Smooth muscle cell (in vitro differentiated cells): ENCODE measurements at regions not wholly inside any gene's neighbourhood (a gene's known extent, or its start where the extent isn't known, plus 50 kb on each side); places are given as distances from the start of the nearest gene placed in this dataset.

Experiments
- DNase-seq: peaks from one replicate; lab custom pipeline; 2025; ENCODE audit not compliant: unreplicated experiment; lab: John Stamatoyannopoulos, UW
- H2AFZ ChIP-seq: fragments of 200-600 bp; sonication (generic); 2 replicates; pipeline ENCODE4 v1.6.0; 2016; ENCODE audit warnings: antibody characterized with exemption, low read depth, mild to moderate bottlenecking
- H3F3A ChIP-seq: fragments of 200-600 bp; sonication (generic); 2 replicates; pipeline ENCODE4 v1.6.0; 2017; ENCODE audit warnings: antibody characterized with exemption, low read depth
- H3K27ac ChIP-seq: fragments of 200-600 bp; sonication (generic); 2 replicates; pipeline ENCODE4 v1.5.1; 2016; ENCODE audit warnings: low read depth, mild to moderate bottlenecking
- H3K27me3 ChIP-seq: fragments of 200-600 bp; sonication (generic); 2 replicates; pipeline ENCODE4 v1.6.1; 2016; ENCODE audit warnings: low read depth, mild to moderate bottlenecking
- H3K36me3 ChIP-seq: fragments of 200-600 bp; sonication (generic); 2 replicates; pipeline ENCODE4 v1.5.1; 2016; ENCODE audit warnings: low read depth
- H3K4me1 ChIP-seq: fragments of 200-600 bp; sonication (generic); 2 replicates; pipeline ENCODE4 v1.5.1; 2016; ENCODE audit warnings: low read depth
- H3K4me2 ChIP-seq: fragments of 200-600 bp; sonication (generic); 2 replicates; pipeline ENCODE4 v1.6.0; 2016; ENCODE audit warnings: mild to moderate bottlenecking
- H3K4me3 ChIP-seq: fragments of 200-600 bp; sonication (generic); 2 replicates; pipeline ENCODE4 v1.5.1; 2016; ENCODE audit warnings: mild to moderate bottlenecking
- H3K79me2 ChIP-seq: fragments of 200-600 bp; sonication (generic); 2 replicates; pipeline ENCODE4 v1.6.0; 2016; ENCODE audit warnings: low read depth, mild to moderate bottlenecking
- H3K9ac ChIP-seq: fragments of 200-600 bp; sonication (generic); 2 replicates; pipeline ENCODE4 v1.6.0; 2016; ENCODE audit warnings: low read depth
- H3K9me3 ChIP-seq: fragments of 200-600 bp; sonication (generic); replicated peaks from 2 replicates; pipeline ENCODE4 v1.5.1; 2016; ENCODE audit warnings: low read depth
- H4K20me1 ChIP-seq: fragments of 200-600 bp; sonication (generic); 2 replicates; pipeline ENCODE4 v1.6.0; 2016; ENCODE audit warnings: low read depth
- WGBS: methylation state at CpG from one replicate; pipeline ENCODE4 v1.1.7; 2016; ENCODE audit warnings: low lambda C conversion rate; 5-methylcytosine and 5-hydroxymethylcytosine counted together
- TF ChIP-seq, protein P1 (sequence below): fragments of 200-600 bp; sonication (generic); IDR thresholded peaks from 2 replicates; pipeline ENCODE4 v1.5.1; 2017; ENCODE audit warnings: borderline replicate concordance, mild to moderate bottlenecking, antibody characterized with exemption; ENCODE audit not compliant: insufficient read depth, poor library complexity, severe bottlenecking

GRCh38 chr10:10780746-10781145 is 236.9 kb upstream of the CELF2 start:
- no peaks in the 10 kb centered on the region for H4K20me1 ChIP-seq
- 55% methylated on average over 3 of the region's 3 CpGs for WGBS
- H3K9ac ChIP-seq = no peak overlapping the region
- TF ChIP-seq, protein P1, sequence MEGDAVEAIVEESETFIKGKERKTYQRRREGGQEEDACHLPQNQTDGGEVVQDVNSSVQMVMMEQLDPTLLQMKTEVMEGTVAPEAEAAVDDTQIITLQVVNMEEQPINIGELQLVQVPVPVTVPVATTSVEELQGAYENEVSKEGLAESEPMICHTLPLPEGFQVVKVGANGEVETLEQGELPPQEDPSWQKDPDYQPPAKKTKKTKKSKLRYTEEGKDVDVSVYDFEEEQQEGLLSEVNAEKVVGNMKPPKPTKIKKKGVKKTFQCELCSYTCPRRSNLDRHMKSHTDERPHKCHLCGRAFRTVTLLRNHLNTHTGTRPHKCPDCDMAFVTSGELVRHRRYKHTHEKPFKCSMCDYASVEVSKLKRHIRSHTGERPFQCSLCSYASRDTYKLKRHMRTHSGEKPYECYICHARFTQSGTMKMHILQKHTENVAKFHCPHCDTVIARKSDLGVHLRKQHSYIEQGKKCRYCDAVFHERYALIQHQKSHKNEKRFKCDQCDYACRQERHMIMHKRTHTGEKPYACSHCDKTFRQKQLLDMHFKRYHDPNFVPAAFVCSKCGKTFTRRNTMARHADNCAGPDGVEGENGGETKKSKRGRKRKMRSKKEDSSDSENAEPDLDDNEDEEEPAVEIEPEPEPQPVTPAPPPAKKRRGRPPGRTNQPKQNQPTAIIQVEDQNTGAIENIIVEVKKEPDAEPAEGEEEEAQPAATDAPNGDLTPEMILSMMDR = no peak
- H3K27me3 ChIP-seq = no peaks in the 10 kb centered on the region
- H3K4me3 ChIP-seq = no peak overlapping the region
- no peak overlapping the region for H3K4me2 ChIP-seq
- H3K9me3 ChIP-seq = no peaks in the 10 kb centered on the region
- H3K79me2 ChIP-seq = no peaks in the 10 kb centered on the region
- H3F3A ChIP-seq = no peaks in the 10 kb centered on the region
- no peak for DNase-seq
- H3K27ac ChIP-seq = no peak overlapping the region
- H3K36me3 ChIP-seq = no peaks in the 10 kb centered on the region
- no peak overlapping the region for H2AFZ ChIP-seq
- no peaks in the 10 kb centered on the region for H3K4me1 ChIP-seq

- Histone ChIP-seq H3K27me3 (no peaks in the 10 kb centered on the region), H3K4me1 (no peaks in the 10 kb centered on the region), H2AFZ (no peak overlapping the region), H3K27ac (peak overlapping the region; percentile 42), H4K20me1 (no peaks in the 10 kb centered on the region), H3K4me3 (no peak overlapping the region), H3K9me3 (no peaks in the 10 kb centered on the region), H3K9ac (no peak overlapping the region), H3F3A (no peaks in the 10 kb centered on the region), H3K79me2 (no peaks in the 10 kb centered on the region), H3K4me2 (no peak overlapping the region), H3K36me3 (no peaks in the 10 kb centered on the region)
- TF ChIP-seq, protein P1 = no peak
- WGBS = 68% methylated on average over 5 of the region's 5 CpGs
- no peak for DNase-seq
Measured at GRCh38 chr10:10782603-10783002, 235.1 kb upstream of the CELF2 start.

DNA sequence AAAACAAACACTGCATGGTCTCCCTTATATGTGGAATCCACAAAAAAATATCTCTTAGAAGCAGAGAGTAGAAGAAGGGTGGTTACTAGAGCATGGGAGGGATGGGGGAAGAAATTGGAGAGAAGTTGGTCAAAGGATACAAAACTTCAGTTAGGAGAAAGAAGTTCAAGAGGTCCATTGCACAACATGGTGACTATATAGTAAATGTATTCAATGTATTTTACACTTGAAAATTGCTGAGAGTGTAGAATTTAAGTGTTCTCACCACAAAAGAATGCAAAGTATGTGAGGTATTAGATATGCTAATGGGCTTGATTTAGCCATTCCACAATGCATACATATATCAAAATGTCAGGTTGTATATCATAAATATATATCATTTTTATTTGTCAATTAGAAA is 232.0 kb upstream of the CELF2 start:
- Histone ChIP-seq H3K4me1 (no peaks in the 10 kb centered on the region), H4K20me1 (no peaks in the 10 kb centered on the region), H3K27ac (no peak overlapping the region), H3K36me3 (no peaks in the 10 kb centered on the region), H2AFZ (no peak overlapping the region), H3K79me2 (no peaks in the 10 kb centered on the region), H3K9me3 (no peaks in the 10 kb centered on the region), H3F3A (no peaks in the 10 kb centered on the region), H3K4me2 (no peak overlapping the region), H3K9ac (no peak overlapping the region), H3K4me3 (no peak overlapping the region), H3K27me3 (no peaks in the 10 kb centered on the region)
- no peak for DNase-seq
- TF ChIP-seq, protein P1 = no peak

- H3F3A ChIP-seq = no peaks in the 10 kb centered on the region
- TF ChIP-seq, protein P1 = no peak
- no peaks in the 10 kb centered on the region for H3K4me1 ChIP-seq
- H3K4me2 ChIP-seq = no peak overlapping the region
- H3K27ac ChIP-seq = no peak overlapping the region
- no peak overlapping the region for H3K9ac ChIP-seq
- H3K79me2 ChIP-seq = no peaks in the 10 kb centered on the region
- H3K4me3 ChIP-seq = no peak overlapping the region
- no peaks in the 10 kb centered on the region for H3K27me3 ChIP-seq
- H3K9me3 ChIP-seq = no peaks in the 10 kb centered on the region
- H4K20me1 ChIP-seq = no peaks in the 10 kb centered on the region
- no peak for DNase-seq
- no peak overlapping the region for H2AFZ ChIP-seq
- 90% methylated on average over 7 of the region's 7 CpGs for WGBS
- H3K36me3 ChIP-seq = no peaks in the 10 kb centered on the region
Measured at GRCh38 chr10:10786109-10787090, 231.3 kb upstream of the CELF2 start.
